Hepatocyte (in vitro differentiated cells): ENCODE measurements at regions not wholly inside any gene's neighbourhood (a gene's known extent, or its start where the extent isn't known, plus 50 kb on each side); places are given as distances from the start of the nearest gene placed in this dataset.

Source experiments
- DNase-seq: peaks from one replicate; pipeline ENCODE4 v3.0.0-alpha.2; 2016; ENCODE audit warnings: low spot score
- H2AFZ ChIP-seq: fragments of 200-600 bp; sonication (generic); 2 replicates; pipeline ENCODE4 v1.6.0; 2016; ENCODE audit warnings: antibody characterized with exemption, mild to moderate bottlenecking
- H3K27ac ChIP-seq: fragments of 200-600 bp; sonication (generic); 2 replicates; pipeline ENCODE4 v1.5.1; 2016; ENCODE audit warnings: mild to moderate bottlenecking
- H3K27me3 ChIP-seq: fragments of 200-600 bp; sonication (generic); 2 replicates; pipeline ENCODE4 v1.6.1; 2016
- H3K36me3 ChIP-seq: fragments of 200-600 bp; sonication (generic); replicated peaks from 2 replicates; pipeline ENCODE4 v1.5.1; 2016; ENCODE audit warnings: low read depth; ENCODE audit not compliant: insufficient read depth
- H3K4me1 ChIP-seq: fragments of 200-600 bp; sonication (generic); 2 replicates; pipeline ENCODE4 v1.5.1; 2016; ENCODE audit warnings: mild to moderate bottlenecking, moderate library complexity; ENCODE audit not compliant: insufficient read depth
- H3K4me2 ChIP-seq: fragments of 200-600 bp; sonication (generic); 2 replicates; pipeline ENCODE4 v1.6.0; 2016
- H3K4me3 ChIP-seq: fragments of 200-600 bp; sonication (generic); 2 replicates; pipeline ENCODE4 v1.5.1; 2016; ENCODE audit warnings: mild to moderate bottlenecking
- H3K79me2 ChIP-seq: fragments of 200-600 bp; sonication (generic); 2 replicates; pipeline ENCODE4 v1.6.0; 2017; ENCODE audit warnings: mild to moderate bottlenecking
- H3K9me2 ChIP-seq: fragments of 200-600 bp; sonication (generic); replicated peaks from 2 replicates; pipeline ENCODE4 v1.6.0; 2017; ENCODE audit warnings: mild to moderate bottlenecking; ENCODE audit not compliant: insufficient read depth
- H3K9me3 ChIP-seq: fragments of 200-600 bp; sonication (generic); 2 replicates; pipeline ENCODE4 v1.5.1; 2016; ENCODE audit warnings: low read depth, mild to moderate bottlenecking
- H4K20me1 ChIP-seq: fragments of 200-600 bp; sonication (generic); 2 replicates; pipeline ENCODE4 v1.6.0; 2016; ENCODE audit warnings: mild to moderate bottlenecking; ENCODE audit not compliant: insufficient read depth, poor library complexity, severe bottlenecking
- CTCF ChIP-seq: fragments of 200-600 bp; sonication (generic); IDR thresholded peaks from 2 replicates; pipeline ENCODE4 v1.5.1; 2016; ENCODE audit warnings: antibody characterized with exemption, mild to moderate bottlenecking; ENCODE audit not compliant: poor library complexity
- EZH2 ChIP-seq: fragments of 200-600 bp; sonication (generic); IDR thresholded peaks from 2 replicates; pipeline ENCODE4 v1.6.1; 2016; ENCODE audit warnings: antibody characterized with exemption, mild to moderate bottlenecking, borderline replicate concordance
- EZH2phosphoT487 ChIP-seq: fragments of 200-600 bp; sonication (generic); IDR thresholded peaks from one replicate; pipeline ENCODE4 v1.6.1; 2018; ENCODE audit warnings: antibody characterized with exemption, mild to moderate bottlenecking, low read depth, moderate library complexity; ENCODE audit not compliant: unreplicated experiment, severe bottlenecking
- WGBS: methylation state at CpG from one replicate; pipeline ENCODE4 v1.1.6; 2016; ENCODE audit warnings: low lambda C conversion rate; ENCODE audit errors: missing lambda C conversion rate; 5-methylcytosine and 5-hydroxymethylcytosine counted together

GRCh38 chr3:78242724-78243123, 1202.8 kb downstream of the ROBO2 start:
- Histone ChIP-seq H3K4me1 (no peaks in the 10 kb centered on the region), H3K4me3 (no peak overlapping the region), H3K4me2 (no peak overlapping the region), H4K20me1 (no peaks in the 10 kb centered on the region), H3K27ac (no peak overlapping the region), H3K36me3 (no peaks in the 10 kb centered on the region), H3K9me2 (no peaks in the 10 kb centered on the region), H3K79me2 (no peaks in the 10 kb centered on the region), H3K9me3 (no peaks in the 10 kb centered on the region), H3K27me3 (no peaks in the 10 kb centered on the region), H2AFZ (no peak overlapping the region)
- DNase-seq: no peak
- 66% methylated on average over 3 of the region's 3 CpGs for WGBS
- TF ChIP-seq CTCF (no peak), EZH2phosphoT487 (no peak), EZH2 (no peak)

GRCh38 chr3:78244136-78244535, 1204.2 kb downstream of the ROBO2 start:
- no peak for DNase-seq
- Histone ChIP-seq H3K36me3 (no peaks in the 10 kb centered on the region), H3K9me2 (no peaks in the 10 kb centered on the region), H3K4me1 (no peaks in the 10 kb centered on the region), H3K27ac (no peak overlapping the region), H3K4me2 (no peak overlapping the region), H4K20me1 (no peaks in the 10 kb centered on the region), H3K9me3 (no peaks in the 10 kb centered on the region), H3K27me3 (no peaks in the 10 kb centered on the region), H2AFZ (no peak overlapping the region), H3K4me3 (no peak overlapping the region), H3K79me2 (no peaks in the 10 kb centered on the region)
- WGBS: 58% methylated on average over 2 of the region's 2 CpGs
- TF ChIP-seq EZH2: no peak
- TF ChIP-seq CTCF: no peak
- TF ChIP-seq EZH2phosphoT487: no peak

GRCh38 chr3:78249294-78249693, 1209.4 kb downstream of the ROBO2 start:
- Histone ChIP-seq H3K36me3 (no peaks in the 10 kb centered on the region), H3K27ac (no peak overlapping the region), H3K9me3 (no peaks in the 10 kb centered on the region), H3K4me1 (no peaks in the 10 kb centered on the region), H3K4me2 (no peak overlapping the region), H3K4me3 (no peak overlapping the region), H3K9me2 (no peaks in the 10 kb centered on the region), H4K20me1 (no peaks in the 10 kb centered on the region), H3K27me3 (no peaks in the 10 kb centered on the region), H2AFZ (no peak overlapping the region), H3K79me2 (no peaks in the 10 kb centered on the region)
- no peak for DNase-seq
- TF ChIP-seq EZH2 (no peak), EZH2phosphoT487 (no peak), CTCF (no peak)
- WGBS: 42% methylated on average over 3 of the region's 3 CpGs

GRCh38 chr3:78253860-78254259, 1214.0 kb downstream of the ROBO2 start:
- Histone ChIP-seq H3K4me2 (no peak overlapping the region), H3K79me2 (no peaks in the 10 kb centered on the region), H3K27ac (no peak overlapping the region), H4K20me1 (no peaks in the 10 kb centered on the region), H3K9me3 (no peaks in the 10 kb centered on the region), H3K27me3 (no peaks in the 10 kb centered on the region), H3K4me1 (no peaks in the 10 kb centered on the region), H3K9me2 (no peaks in the 10 kb centered on the region), H3K4me3 (no peak overlapping the region), H2AFZ (no peak overlapping the region), H3K36me3 (no peaks in the 10 kb centered on the region)
- DNase-seq: no peak
- no peak for TF ChIP-seq EZH2
- TF ChIP-seq EZH2phosphoT487: no peak
- TF ChIP-seq CTCF: no peak
- WGBS: over 99% methylated on average over 3 of the region's 3 CpGs
